ENCODE measurements at regions not wholly inside any gene's neighbourhood (a gene's known extent, or its start where the extent isn't known, plus 50 kb on each side); places are given as distances from the start of the nearest gene placed in this dataset.

DNA sequence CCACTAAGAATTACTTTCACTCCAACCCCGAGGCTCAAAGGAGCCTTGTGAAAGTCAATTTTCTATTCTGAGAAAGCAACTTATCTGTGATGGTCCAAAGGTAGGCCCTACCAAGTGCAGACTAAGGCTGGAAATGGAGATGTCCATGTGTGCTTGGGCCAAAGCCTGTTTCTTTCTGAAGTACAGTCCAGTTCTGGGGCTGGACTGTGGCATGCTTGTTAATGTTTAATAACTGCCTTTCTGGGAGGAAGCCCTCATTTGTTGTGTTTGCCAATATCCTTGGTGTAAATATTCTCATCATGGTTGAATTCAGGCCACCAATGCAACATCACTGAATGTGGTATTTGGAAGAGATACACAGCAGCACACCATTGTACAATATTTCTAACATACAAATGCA is 182.3 kb upstream of the BCL6 start:
- no peak for DNase-seq (ENCODE audit: low read depth in 1 of 2, low spot score in 1 of 2)

DNA sequence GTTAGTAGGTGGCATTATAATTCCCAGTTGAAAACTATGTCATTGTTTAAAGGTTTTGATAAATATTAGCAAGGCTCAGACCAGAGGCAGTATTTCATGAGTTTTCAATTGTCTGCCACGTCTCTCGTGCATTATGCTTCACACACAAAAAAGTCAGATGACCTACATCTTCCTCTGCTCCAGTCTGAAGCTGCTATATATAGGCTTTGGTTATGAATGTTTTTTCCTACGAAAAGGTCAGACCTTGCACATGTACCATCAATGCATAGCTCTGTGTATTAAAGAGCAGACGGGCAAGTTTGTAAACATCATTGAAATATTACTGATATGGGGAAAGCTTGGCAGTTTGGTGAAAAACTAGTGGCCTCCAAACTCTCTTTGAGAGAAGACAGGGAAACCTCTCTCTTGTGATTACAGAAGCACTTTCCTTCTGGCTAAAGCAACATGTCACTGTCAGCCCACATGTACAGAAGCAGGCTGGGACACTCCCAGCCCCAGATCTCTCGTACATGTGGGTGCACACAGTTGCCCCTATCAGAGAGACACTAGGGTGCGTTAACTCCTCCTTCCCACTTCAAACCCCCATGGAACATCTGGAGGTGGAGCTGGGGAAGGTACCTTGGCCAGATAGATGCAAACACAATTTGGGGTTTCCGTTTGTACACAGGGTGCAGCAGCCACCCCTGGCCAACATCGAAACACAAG is 184.0 kb upstream of the BCL6 start:
- no peak for DNase-seq (ENCODE audit: low read depth in 1 of 2, low spot score in 1 of 2)

GRCh38 chr3:187930021-187930420 is 184.8 kb upstream of the BCL6 start:
- DNase-seq (ENCODE audit: low read depth in 1 of 2, low spot score in 1 of 2) = no peak

- DNase-seq (ENCODE audit: low read depth in 1 of 2, low spot score in 1 of 2) = no peak
Observed at GRCh38 chr3:187931101-187931500, 185.8 kb upstream of the BCL6 start.

DNA sequence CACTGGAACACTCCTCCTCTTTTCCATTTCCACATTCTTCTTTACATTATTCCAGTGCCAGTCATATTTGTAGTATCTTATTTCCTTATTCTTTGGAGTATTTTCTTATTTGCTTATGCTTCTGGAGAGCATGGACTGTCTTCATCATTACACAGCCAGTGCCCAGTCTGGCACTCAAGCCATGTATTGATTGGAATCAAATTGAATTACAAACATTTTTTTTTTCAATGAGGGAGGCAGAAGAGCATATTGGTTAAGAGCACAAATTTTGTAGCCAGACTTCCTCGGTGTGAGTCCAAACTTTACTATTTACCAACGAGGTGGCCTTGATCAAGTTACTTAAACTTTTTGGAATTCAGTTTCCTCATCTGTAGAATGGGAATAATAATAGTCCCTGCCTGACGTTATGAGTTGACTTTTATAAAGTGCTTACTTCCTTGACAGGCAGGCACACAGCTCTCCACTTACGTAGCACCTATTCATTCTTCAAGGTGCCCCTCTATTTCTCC is 186.6 kb upstream of the BCL6 start:
- DNase-seq (ENCODE audit: low read depth in 1 of 2, low spot score in 1 of 2) = no peak

GRCh38 chr3:187932530-187932929 is 187.3 kb upstream of the BCL6 start:
- no peak for DNase-seq (ENCODE audit: low read depth in 1 of 2, low spot score in 1 of 2)

GRCh38 chr3:187935623-187936156 is 190.4 kb upstream of the BCL6 start:
- DNase-seq (ENCODE audit: low read depth in 1 of 2, low spot score in 1 of 2) = no peak

DNA sequence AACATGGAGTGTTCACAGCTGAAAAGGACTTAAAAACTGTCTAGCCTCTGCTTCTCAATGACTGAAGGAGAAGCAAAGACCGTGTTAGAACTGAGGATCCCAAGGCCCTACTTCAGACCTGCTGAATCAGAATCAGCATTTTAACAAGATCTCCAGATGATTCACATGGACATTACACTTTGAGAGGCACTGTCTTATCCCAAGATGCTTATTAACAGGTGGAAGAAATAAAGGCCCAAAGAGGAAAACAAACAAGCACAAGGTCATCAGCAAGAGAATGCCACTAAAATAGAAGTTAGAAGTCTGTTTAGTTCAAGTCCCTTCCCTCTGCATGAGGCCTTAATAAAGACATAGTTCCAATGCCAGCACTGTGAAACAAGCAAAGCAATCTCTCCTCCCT is 191.4 kb upstream of the BCL6 start:
- no peak for DNase-seq (ENCODE audit: low read depth in 1 of 2, low spot score in 1 of 2)

DNA sequence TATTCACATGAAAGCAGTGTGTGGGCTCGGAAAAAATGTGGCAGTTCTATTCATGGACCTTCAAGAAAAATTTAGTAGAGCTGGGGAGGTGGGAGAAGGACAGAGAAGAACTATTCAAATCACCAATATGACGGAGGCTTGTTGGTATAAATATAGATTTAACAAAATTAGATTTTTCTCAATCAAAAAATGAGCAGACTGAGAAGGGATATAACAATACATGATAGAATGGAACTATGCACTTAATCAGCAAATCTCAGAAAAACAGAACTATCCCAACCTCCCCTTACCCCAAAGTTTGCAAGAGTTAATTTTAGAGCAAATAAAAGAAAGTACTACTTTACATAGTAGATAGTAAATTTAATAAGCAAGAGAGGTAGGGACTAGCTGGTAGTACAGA is 194.6 kb upstream of the BCL6 start:
- no peak for DNase-seq (ENCODE audit: low read depth in 1 of 2, low spot score in 1 of 2)

DNA sequence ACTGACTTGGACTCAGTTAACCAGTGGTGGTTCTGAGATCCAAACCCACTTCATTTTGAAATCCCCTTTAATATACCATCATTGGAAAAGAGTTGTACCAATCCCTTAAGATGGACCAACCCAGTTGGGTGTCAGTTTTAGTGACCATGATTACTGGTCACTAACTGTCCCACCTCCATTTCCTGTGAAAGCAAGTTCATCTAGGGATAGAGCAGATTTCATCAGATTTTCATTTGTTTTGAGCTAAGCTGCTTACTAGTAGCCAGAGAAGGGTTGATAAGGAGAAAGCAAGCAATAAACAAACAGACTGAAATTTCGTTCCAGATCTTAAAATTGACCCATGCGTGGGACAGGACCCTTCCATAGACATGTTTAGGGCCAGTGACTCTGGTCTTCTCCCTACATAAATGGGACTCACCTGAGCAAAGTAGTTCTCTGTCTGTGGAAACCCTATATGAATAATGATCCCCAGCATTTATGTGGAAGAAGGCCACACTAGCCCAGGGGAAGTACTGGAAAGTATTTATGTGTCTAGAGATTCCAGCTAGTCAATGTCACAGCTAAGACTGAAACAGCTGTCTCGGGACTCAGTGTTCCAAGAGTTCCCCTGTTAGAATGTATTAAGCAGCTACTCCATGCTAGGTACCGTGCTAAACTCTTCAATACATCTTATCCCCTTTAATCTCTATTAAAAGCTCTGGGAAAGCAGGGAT is 196.0 kb upstream of the BCL6 start:
- DNase-seq (ENCODE audit: low read depth in 1 of 2, low spot score in 1 of 2) = no peak

DNA sequence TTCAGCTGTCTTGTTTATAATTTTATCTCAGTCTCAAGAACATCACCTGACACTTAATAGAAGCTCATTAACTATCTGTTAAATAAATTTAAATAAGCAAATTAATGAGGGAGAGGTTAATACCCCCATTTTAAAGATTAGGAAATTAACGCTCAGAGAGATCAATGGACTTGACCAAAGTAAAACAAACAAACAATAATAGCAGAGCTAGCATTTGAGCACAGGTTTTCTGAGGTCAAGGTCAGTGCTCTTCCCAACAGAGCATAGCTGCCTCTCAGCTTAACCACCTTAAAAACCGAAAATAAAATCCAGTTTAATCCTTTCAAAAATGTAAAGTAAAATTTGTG is 196.6 kb upstream of the BCL6 start:
- DNase-seq (ENCODE audit: low read depth in 1 of 2, low spot score in 1 of 2) = no peak

DNA sequence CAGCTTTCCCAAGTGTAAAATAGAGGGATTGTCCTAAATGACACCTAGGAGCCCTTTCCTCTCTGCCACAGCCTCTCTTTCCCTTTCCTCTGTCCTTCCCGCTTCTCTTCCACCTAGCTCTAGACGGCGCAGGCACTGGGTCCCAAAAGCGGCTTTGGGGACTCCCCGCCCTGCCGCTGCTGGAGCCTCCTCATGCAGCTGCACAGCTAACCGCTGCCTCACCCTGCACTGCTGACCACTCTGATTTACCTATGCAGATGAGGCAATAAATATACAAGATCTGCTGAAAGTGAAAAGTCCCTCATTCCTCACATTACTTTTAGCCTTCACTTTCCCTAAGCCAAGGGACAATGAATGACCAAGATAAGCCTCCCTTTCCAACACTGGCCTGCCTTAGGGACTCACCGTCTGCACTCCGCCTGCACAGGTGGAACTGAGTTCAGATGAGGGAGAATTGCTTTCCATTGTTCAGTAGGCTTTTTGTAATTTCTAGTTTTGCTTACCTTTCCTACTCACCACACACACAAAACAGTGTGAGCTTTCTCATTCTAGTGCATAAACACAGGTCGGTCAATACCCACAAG is 197.5 kb upstream of the BCL6 start:
- no peak for DNase-seq (ENCODE audit: low read depth in 1 of 2, low spot score in 1 of 2)

DNA sequence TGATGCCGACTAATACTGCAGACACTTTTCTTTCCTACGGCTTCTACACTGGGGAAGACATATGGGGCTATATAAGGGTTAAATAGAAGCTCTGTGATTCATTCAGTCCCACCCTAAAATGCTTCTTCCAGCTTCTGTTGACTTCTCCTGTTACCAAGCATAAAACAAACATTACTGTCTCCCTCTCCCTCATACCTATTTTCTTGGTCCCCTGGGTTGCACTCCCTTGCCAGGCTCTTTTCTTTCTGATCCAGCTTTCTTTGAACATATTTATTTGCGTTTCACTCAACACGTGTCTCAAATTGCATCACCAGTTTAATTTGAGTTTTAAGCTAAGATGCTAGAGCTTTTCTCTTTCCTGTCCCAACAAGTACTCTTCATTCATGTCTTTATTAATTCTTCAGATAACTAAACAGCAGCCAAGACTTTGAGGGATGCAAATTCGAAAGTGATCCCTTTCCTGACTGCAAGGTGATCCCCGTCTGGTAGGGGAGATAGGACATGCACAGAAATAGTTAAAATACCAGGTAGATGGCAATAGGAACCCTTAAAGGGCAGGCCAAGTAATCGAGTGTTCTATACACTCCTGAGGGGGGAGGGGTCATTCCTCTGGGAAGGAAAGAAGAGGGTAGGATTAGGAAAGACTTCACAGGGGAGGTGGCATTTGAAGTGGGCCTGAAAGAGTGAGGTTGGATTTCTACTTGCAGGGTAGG is 198.6 kb upstream of the BCL6 start:
- DNase-seq (ENCODE audit: low read depth in 1 of 2, low spot score in 1 of 2) = no peak

GRCh38 chr3:187944390-187945179 is 199.3 kb upstream of the BCL6 start:
- no peak for DNase-seq (ENCODE audit: low read depth in 1 of 2, low spot score in 1 of 2)

GRCh38 chr3:187945374-187945773 is 200.1 kb upstream of the BCL6 start:
- DNase-seq (ENCODE audit: low read depth in 1 of 2, low spot score in 1 of 2) = no peak

DNA sequence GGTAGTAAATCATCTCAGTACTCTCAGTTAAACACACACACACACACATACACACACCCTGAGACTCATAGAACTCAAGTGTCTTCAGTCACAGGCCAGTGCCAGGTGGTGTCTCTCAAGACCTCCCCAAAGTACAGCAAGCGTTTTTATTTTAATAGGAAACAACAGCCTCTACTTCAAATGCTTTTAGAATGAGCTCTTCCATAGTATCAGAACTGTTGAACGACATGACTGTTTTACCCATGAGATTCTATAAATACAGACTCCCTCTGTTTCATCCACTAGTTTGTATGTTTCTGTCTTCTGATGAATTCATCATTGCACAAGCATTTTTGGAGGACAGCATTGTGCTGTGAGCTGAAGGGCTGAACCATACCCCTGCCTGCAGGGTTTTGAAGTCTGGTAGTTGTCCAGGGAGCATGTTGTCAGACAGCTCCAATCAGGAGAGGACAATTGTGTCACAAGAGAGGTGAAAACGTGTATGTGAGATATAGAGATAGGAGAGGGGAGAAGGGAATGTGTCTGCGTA is 201.0 kb upstream of the BCL6 start:
- no peak for DNase-seq (ENCODE audit: low read depth in 1 of 2, low spot score in 1 of 2)

DNA sequence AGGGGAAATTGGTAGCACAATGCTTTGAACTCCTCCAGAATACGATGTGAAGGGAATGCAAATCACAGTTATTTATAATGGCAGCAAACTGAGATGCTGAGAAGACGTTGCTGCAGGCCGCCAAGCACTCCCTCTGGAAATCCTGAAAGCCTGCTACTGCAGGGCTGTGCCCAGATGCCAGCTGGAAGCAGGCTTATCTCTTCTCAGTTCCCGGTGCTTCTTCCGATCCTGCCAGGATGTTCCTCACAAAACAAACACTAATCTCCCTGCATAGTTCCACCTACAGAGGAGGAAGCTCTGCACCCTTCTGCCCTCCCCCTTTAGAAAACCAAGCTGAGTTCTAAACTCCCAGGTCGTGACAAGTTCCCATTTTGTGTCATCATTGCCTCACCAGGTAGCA is 201.7 kb upstream of the BCL6 start:
- no peak for DNase-seq (ENCODE audit: low read depth in 1 of 2, low spot score in 1 of 2)

GRCh38 chr3:187947927-187948682 is 202.8 kb upstream of the BCL6 start:
- no peak for DNase-seq (ENCODE audit: low read depth in 1 of 2, low spot score in 1 of 2)

GRCh38 chr3:187949093-187949820 is 204.0 kb upstream of the BCL6 start:
- DNase-seq (ENCODE audit: low read depth in 1 of 2, low spot score in 1 of 2) = no peak
